AG04450 (cell line): ENCODE measurements at regions not wholly inside any gene's neighbourhood (a gene's known extent, or its start where the extent isn't known, plus 50 kb on each side); places are given as distances from the start of the nearest gene placed in this dataset.

ENCODE experiments used
- CTCF ChIA-PET: fragments of 300-600, 350-600 bp; formaldehyde crosslinking; extraction: SDS; loops from one replicate; lab custom pipeline; 2022; ENCODE audit warnings: antibody characterized with exemption, inconsistent platforms; lab: Charles Lee
- POLR2A ChIA-PET: fragments of 350-600 bp; formaldehyde crosslinking; extraction: SDS; loops from one replicate; lab custom pipeline; 2021; ENCODE audit warnings: antibody characterized with exemption, inconsistent platforms; lab: Yijun Ruan, JAX
- DNase-seq: peaks from one replicate; pipeline ENCODE4 v3.0.0-alpha.2; 2011; ENCODE audit warnings: low read depth, low spot score
- H3K27ac ChIP-seq: one replicate; pipeline ENCODE4 v1.5.1; 2012; ENCODE audit warnings: low read depth, low read length, control low read depth
- H3K27me3 ChIP-seq: one replicate; pipeline ENCODE4 v1.6.0; 2012; ENCODE audit warnings: low read length; ENCODE audit not compliant: control insufficient read depth, insufficient read depth
- H3K4me3 ChIP-seq: 2 replicates; pipeline ENCODE4 v1.5.1; 2011; ENCODE audit warnings: mild to moderate bottlenecking, low read depth, low read length, control low read depth
- H3K9me3 ChIP-seq: 2 replicates; pipeline ENCODE4 v1.5.1; 2012; ENCODE audit warnings: low read length; ENCODE audit not compliant: control insufficient read depth, insufficient read depth
- TF ChIP-seq, protein P1 (sequence below): IDR thresholded peaks from 2 replicates; pipeline ENCODE4 v1.5.1; 2011; ENCODE audit warnings: low read depth, low read length, control low read depth, inconsistent platforms

DNA sequence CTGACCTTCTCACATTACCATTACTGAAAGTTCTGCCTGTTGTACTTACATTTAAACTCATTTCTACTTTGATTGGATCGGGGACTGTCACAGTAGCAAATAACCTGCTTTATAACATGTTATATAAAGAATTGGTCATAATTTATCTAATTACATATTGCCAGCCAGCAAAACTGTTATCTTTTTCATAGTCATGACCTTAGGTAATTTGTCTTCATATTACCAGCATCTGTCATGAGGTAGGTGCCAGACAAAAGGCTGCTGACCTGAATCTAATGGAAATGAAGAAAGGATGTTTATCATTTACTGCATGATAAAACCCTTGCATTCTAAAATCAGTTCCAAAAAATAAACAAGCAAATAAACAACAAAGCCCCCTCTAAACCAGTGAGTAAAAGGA lies 89.4 kb upstream of the LRP1B start:
- no peaks in the 10 kb centered on the region for H3K27me3 ChIP-seq
- ChIA-PET CTCF (no interaction called here), POLR2A (no interaction called here)
- DNase-seq = no peak
- H3K9me3 ChIP-seq = no peaks in the 10 kb centered on the region
- no peak overlapping the region for H3K4me3 ChIP-seq
- TF ChIP-seq, protein P1, sequence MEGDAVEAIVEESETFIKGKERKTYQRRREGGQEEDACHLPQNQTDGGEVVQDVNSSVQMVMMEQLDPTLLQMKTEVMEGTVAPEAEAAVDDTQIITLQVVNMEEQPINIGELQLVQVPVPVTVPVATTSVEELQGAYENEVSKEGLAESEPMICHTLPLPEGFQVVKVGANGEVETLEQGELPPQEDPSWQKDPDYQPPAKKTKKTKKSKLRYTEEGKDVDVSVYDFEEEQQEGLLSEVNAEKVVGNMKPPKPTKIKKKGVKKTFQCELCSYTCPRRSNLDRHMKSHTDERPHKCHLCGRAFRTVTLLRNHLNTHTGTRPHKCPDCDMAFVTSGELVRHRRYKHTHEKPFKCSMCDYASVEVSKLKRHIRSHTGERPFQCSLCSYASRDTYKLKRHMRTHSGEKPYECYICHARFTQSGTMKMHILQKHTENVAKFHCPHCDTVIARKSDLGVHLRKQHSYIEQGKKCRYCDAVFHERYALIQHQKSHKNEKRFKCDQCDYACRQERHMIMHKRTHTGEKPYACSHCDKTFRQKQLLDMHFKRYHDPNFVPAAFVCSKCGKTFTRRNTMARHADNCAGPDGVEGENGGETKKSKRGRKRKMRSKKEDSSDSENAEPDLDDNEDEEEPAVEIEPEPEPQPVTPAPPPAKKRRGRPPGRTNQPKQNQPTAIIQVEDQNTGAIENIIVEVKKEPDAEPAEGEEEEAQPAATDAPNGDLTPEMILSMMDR = no peak
- H3K27ac ChIP-seq = no peak overlapping the region

DNA sequence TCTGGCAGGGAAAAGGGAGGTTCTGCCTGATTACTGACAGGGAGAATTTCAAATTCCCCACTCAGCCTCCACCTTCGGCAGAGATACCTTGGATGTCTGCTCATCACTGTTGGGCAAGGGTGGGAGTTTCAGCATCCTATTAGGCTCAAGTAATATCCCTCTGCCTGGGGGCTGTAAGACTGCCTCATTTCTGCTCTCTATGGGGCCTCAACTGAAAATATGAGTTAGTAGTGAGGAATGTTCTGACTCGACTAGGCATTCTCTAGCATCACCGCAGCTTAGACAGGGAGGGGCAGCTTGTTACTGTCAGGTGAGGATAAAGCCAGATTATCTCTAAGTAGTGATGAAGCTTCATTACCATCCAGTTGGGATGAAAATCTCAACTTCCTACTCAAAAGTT lies 87.7 kb upstream of the LRP1B start:
- ChIA-PET CTCF (no interaction called here), POLR2A (no interaction called here)
- no peak overlapping the region for H3K27ac ChIP-seq
- H3K9me3 ChIP-seq = no peaks in the 10 kb centered on the region
- TF ChIP-seq, protein P1 = no peak
- H3K4me3 ChIP-seq = no peak overlapping the region
- DNase-seq = no peak
- no peaks in the 10 kb centered on the region for H3K27me3 ChIP-seq

DNA sequence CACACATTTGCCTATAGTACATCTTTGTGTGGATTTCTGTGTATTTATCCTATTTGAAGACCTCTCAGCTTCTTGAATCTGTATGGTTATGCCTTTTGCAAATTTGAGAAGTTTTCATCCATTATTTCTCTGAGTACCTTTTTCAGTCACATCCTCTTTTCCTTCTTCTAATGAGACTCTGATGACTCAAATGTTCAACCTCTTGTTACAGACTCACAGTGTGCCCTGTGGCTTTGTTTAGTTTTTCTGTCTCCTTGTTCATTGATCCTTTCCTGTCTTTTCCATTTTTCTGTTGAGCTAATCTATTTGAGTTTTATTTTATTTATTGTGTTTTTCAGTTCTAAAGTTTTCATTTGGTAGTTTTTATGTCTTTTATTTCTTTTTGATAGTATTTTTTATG lies 87.0 kb upstream of the LRP1B start:
- no peaks in the 10 kb centered on the region for H3K9me3 ChIP-seq
- no peaks in the 10 kb centered on the region for H3K27me3 ChIP-seq
- no peak overlapping the region for H3K4me3 ChIP-seq
- POLR2A ChIA-PET = no interaction called here
- CTCF ChIA-PET = no interaction called here
- no peak overlapping the region for H3K27ac ChIP-seq
- DNase-seq = no peak
- TF ChIP-seq, protein P1 = no peak

DNA sequence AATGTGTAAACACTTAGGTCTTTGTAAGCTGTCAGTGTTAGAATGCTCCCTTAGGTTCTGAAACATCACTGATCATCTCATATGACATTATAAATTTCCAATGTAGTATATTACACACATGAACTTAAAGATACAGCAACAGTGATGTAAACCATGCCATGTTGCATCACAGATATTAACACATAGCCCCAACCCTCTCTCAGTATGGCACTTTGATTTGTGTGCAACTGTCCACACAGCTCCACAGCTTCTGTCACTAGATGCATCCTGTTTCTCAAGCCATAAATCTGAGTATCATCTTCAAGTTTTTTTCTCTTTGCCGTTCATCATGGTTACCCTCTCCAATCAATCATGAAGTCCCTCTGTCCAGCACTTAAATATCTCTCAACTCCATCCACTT lies 69.2 kb upstream of the LRP1B start:
- Histone ChIP-seq H3K27me3 (no peaks in the 10 kb centered on the region), H3K27ac (no peak overlapping the region), H3K9me3 (no peaks in the 10 kb centered on the region), H3K4me3 (no peak overlapping the region)
- TF ChIP-seq, protein P1 = no peak
- ChIA-PET CTCF (no interaction called here), POLR2A (interaction anchor here (0.6 kb wide), 1 partner anchor 657 kb away, joined by 3 read pairs; no protein-coding TSS in a partner anchor)
- no peak for DNase-seq

DNA sequence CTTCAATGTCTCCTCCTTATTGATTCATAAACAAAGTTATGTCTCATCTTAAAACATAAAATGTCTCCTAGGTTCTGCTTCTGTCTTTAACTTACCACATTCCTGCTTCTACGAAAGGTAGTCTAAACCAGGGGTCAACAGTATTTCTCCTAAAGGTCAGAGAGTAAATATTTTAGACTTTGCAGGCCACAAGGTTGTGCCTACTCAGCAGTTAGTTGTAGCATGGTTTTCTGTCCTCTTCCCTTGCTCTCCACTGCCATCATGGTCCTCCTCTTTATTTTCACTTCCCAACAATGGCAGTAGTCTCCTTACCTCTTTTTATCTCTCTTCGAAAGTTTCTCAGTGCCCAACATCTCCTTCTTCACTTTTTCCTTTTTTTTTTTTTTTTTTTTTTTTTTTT lies 68.3 kb upstream of the LRP1B start:
- H3K27me3 ChIP-seq = no peaks in the 10 kb centered on the region
- TF ChIP-seq, protein P1 = no peak
- CTCF ChIA-PET = no interaction called here
- no peak overlapping the region for H3K4me3 ChIP-seq
- H3K9me3 ChIP-seq = no peaks in the 10 kb centered on the region
- DNase-seq = no peak
- POLR2A ChIA-PET = no interaction called here
- no peak overlapping the region for H3K27ac ChIP-seq
